ENCODE measurements at regions not wholly inside any gene's neighbourhood (a gene's known extent, or its start where the extent isn't known, plus 50 kb on each side); places are given as distances from the start of the nearest gene placed in this dataset.

DNA sequence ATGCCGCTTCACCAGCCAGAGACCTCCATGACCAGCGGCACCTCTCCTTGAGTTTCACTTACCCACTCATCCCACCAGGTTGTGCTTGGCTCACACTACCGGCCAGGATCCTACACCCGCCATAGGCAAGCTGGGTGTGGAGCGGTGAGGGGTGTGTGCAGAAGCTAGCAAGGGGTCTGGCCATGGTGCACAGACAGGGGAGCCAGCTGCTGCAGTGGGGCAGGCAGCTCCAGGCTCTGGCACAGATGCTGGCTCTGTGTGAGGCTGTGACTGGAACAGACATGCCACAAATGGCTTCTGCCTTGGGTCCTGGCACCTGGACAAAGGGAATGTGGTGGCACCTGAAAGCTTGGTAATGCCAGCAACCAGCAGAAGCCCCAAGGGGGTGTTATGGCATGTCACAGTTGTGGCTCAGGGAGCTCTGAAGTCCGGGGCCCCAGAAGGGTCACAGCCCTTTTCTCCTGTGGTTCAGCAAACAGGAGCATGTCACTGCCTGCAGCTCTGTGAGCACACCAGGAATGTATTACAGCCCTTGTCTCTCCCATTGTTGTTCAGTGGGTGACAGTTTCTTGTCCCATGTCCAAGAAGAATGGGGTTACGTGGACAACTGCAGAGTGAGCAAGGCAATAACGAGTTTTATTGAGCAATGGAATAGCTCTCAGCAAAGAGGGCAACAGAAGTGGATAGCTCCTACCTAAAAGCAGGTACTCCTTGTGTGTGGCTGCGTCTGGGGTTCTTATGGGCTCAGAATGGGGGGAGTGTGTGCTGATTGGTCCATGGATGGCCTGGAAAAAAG, 2791.0 kb upstream of the PCDH20 start:
- TF ChIP-seq, protein P1, sequence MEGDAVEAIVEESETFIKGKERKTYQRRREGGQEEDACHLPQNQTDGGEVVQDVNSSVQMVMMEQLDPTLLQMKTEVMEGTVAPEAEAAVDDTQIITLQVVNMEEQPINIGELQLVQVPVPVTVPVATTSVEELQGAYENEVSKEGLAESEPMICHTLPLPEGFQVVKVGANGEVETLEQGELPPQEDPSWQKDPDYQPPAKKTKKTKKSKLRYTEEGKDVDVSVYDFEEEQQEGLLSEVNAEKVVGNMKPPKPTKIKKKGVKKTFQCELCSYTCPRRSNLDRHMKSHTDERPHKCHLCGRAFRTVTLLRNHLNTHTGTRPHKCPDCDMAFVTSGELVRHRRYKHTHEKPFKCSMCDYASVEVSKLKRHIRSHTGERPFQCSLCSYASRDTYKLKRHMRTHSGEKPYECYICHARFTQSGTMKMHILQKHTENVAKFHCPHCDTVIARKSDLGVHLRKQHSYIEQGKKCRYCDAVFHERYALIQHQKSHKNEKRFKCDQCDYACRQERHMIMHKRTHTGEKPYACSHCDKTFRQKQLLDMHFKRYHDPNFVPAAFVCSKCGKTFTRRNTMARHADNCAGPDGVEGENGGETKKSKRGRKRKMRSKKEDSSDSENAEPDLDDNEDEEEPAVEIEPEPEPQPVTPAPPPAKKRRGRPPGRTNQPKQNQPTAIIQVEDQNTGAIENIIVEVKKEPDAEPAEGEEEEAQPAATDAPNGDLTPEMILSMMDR (IDR thresholded peaks at IDR 0.05 in 2 of 3, conservative IDR thresholded peaks at IDR 0.05 in 1 of 3; ENCODE audit: borderline replicate concordance in 1 of 3, insufficient read depth in 1 of 3, low read depth in 2 of 3, low read length in 2 of 3) = no peak
- no peak for TF ChIP-seq POLR2A (IDR thresholded peaks at IDR 0.05; ENCODE audit: borderline replicate concordance, extremely low read depth, insufficient read depth, insufficient read length)
- no peak for TF ChIP-seq SP1 (IDR thresholded peaks at IDR 0.05; ENCODE audit: low read depth)
- TF ChIP-seq, protein P2, sequence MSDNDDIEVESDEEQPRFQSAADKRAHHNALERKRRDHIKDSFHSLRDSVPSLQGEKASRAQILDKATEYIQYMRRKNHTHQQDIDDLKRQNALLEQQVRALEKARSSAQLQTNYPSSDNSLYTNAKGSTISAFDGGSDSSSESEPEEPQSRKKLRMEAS (IDR thresholded peaks at IDR 0.05) = no peak
- TF ChIP-seq, protein P3, sequence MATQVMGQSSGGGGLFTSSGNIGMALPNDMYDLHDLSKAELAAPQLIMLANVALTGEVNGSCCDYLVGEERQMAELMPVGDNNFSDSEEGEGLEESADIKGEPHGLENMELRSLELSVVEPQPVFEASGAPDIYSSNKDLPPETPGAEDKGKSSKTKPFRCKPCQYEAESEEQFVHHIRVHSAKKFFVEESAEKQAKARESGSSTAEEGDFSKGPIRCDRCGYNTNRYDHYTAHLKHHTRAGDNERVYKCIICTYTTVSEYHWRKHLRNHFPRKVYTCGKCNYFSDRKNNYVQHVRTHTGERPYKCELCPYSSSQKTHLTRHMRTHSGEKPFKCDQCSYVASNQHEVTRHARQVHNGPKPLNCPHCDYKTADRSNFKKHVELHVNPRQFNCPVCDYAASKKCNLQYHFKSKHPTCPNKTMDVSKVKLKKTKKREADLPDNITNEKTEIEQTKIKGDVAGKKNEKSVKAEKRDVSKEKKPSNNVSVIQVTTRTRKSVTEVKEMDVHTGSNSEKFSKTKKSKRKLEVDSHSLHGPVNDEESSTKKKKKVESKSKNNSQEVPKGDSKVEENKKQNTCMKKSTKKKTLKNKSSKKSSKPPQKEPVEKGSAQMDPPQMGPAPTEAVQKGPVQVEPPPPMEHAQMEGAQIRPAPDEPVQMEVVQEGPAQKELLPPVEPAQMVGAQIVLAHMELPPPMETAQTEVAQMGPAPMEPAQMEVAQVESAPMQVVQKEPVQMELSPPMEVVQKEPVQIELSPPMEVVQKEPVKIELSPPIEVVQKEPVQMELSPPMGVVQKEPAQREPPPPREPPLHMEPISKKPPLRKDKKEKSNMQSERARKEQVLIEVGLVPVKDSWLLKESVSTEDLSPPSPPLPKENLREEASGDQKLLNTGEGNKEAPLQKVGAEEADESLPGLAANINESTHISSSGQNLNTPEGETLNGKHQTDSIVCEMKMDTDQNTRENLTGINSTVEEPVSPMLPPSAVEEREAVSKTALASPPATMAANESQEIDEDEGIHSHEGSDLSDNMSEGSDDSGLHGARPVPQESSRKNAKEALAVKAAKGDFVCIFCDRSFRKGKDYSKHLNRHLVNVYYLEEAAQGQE (IDR thresholded peaks at IDR 0.05; ENCODE audit: low read depth) = no peak
- no peak for TF ChIP-seq EZH2 (IDR thresholded peaks at IDR 0.05)
- no peak for TF ChIP-seq POLR2AphosphoS5 (IDR thresholded peaks at IDR 0.05; ENCODE audit: low read depth, low read length)
- TF ChIP-seq, protein P4, sequence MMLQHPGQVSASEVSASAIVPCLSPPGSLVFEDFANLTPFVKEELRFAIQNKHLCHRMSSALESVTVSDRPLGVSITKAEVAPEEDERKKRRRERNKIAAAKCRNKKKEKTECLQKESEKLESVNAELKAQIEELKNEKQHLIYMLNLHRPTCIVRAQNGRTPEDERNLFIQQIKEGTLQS (IDR thresholded peaks at IDR 0.05) = no peak
- no peak for TF ChIP-seq JUND (IDR thresholded peaks at IDR 0.05)
- TF ChIP-seq ZNF274 (IDR thresholded peaks at IDR 0.05; ENCODE audit: low read depth, low read length) = no peak
- no peak for TF ChIP-seq CEBPB (IDR thresholded peaks at IDR 0.05; ENCODE audit: low read depth)
- no peak for TF ChIP-seq ELF1 (IDR thresholded peaks at IDR 0.05; ENCODE audit: borderline replicate concordance, low read depth)

Data from HCT116 (cell line).